ENCODE measurements at regions not wholly inside any gene's neighbourhood (a gene's known extent, or its start where the extent isn't known, plus 50 kb on each side); places are given as distances from the start of the nearest gene placed in this dataset.

- H3K27me3 ChIP-seq, result no peaks in the 10 kb centered on the region
- no peak overlapping the region for H3K4me3 ChIP-seq
- H3K9me3 ChIP-seq, result no peaks in the 10 kb centered on the region
- H3K4me1 ChIP-seq, result no peaks in the 10 kb centered on the region
- no peak for ATAC-seq
- no peak overlapping the region for H3K27ac ChIP-seq
- no peak for TF ChIP-seq POLR2A (IDR thresholded peaks at IDR 0.05)
- TF ChIP-seq POLR2AphosphoS5 (IDR thresholded peaks at IDR 0.05), result no peak
- H3K36me3 ChIP-seq, result no peaks in the 10 kb centered on the region
These were observed 726.0 kb downstream of the C4orf33 start for GRCh38 chr4:129821963-129822362.

- H3K36me3 ChIP-seq, result no peaks in the 10 kb centered on the region
- H3K27ac ChIP-seq, result no peak overlapping the region
- no peaks in the 10 kb centered on the region for H3K4me1 ChIP-seq
- no peak overlapping the region for H3K4me3 ChIP-seq
- 66 to 83% methylated on average over 1 to 2 of the region's 2 CpGs for WGBS, 2 donors (ENCODE audit: low coverage in 1 of 2)
- no peaks in the 10 kb centered on the region for H3K27me3 ChIP-seq
- ATAC-seq, result no peak
- no peaks in the 10 kb centered on the region for H3K9me3 ChIP-seq
- TF ChIP-seq CTCF (IDR thresholded peaks at IDR 0.05) (no peak), EP300 (IDR thresholded peaks at IDR 0.05) (no peak), POLR2A (IDR thresholded peaks at IDR 0.05) (no peak), POLR2AphosphoS5 (IDR thresholded peaks at IDR 0.05) (no peak)
These were observed 726.7 kb downstream of the C4orf33 start for GRCh38 chr4:129822701-129823100.

GRCh38 chr4:129823105-129823504 lies 727.2 kb downstream of the C4orf33 start:
- Histone ChIP-seq H3K9me3 (no peaks in the 10 kb centered on the region), H3K27ac (no peak overlapping the region), H3K4me3 (no peak overlapping the region), H3K27me3 (no peaks in the 10 kb centered on the region), H3K36me3 (no peaks in the 10 kb centered on the region), H3K4me1 (no peaks in the 10 kb centered on the region)
- no peak for ATAC-seq
- TF ChIP-seq CTCF (IDR thresholded peaks at IDR 0.05) (no peak), POLR2AphosphoS5 (IDR thresholded peaks at IDR 0.05) (no peak), EP300 (IDR thresholded peaks at IDR 0.05) (no peak), POLR2A (IDR thresholded peaks at IDR 0.05) (no peak)

- no peak for ATAC-seq
- no peak overlapping the region for H3K4me3 ChIP-seq
- no peaks in the 10 kb centered on the region for H3K27me3 ChIP-seq
- no peaks in the 10 kb centered on the region for H3K36me3 ChIP-seq
- 82 to 90% methylated on average over 2 of the region's 2 CpGs for WGBS, 2 donors (ENCODE audit: low coverage in 1 of 2)
- no peak overlapping the region for H3K27ac ChIP-seq
- H3K9me3 ChIP-seq, result no peaks in the 10 kb centered on the region
- no peak for TF ChIP-seq POLR2A (IDR thresholded peaks at IDR 0.05)
- TF ChIP-seq EP300 (IDR thresholded peaks at IDR 0.05), result no peak
- TF ChIP-seq CTCF (IDR thresholded peaks at IDR 0.05), result no peak
- H3K4me1 ChIP-seq, result no peaks in the 10 kb centered on the region
These were observed 733.4 kb downstream of the C4orf33 start for GRCh38 chr4:129829373-129829772.

GRCh38 chr4:129839687-129840086 lies 743.7 kb downstream of the C4orf33 start:
- 45% methylated on average over 3 of the region's 3 CpGs; no CpG with 5 or more reads in 1 of the 2 donors for WGBS, 2 donors (ENCODE audit: low coverage in 1 of 2)
- no peaks in the 10 kb centered on the region for H3K4me1 ChIP-seq
- no peak for ATAC-seq
- no peaks in the 10 kb centered on the region for H3K9me3 ChIP-seq
- no peaks in the 10 kb centered on the region for H3K27me3 ChIP-seq
- no peak overlapping the region for H3K4me3 ChIP-seq
- TF ChIP-seq CTCF (IDR thresholded peaks at IDR 0.05) (no peak), POLR2AphosphoS5 (IDR thresholded peaks at IDR 0.05) (no peak), POLR2A (IDR thresholded peaks at IDR 0.05) (no peak), EP300 (IDR thresholded peaks at IDR 0.05) (no peak)
- H3K27ac ChIP-seq, result no peak overlapping the region
- H3K36me3 ChIP-seq, result no peaks in the 10 kb centered on the region

- no peaks in the 10 kb centered on the region for H3K4me1 ChIP-seq
- ATAC-seq, result no peak
- 75 to 78% methylated on average over 4 of the region's 4 CpGs for WGBS, 2 donors (ENCODE audit: low coverage in 1 of 2)
- H3K4me3 ChIP-seq, result no peak overlapping the region
- H3K27me3 ChIP-seq, result no peaks in the 10 kb centered on the region
- TF ChIP-seq EP300 (IDR thresholded peaks at IDR 0.05), result no peak
- no peak for TF ChIP-seq POLR2AphosphoS5 (IDR thresholded peaks at IDR 0.05)
- no peak for TF ChIP-seq POLR2A (IDR thresholded peaks at IDR 0.05)
- TF ChIP-seq CTCF (IDR thresholded peaks at IDR 0.05), result no peak
- no peak overlapping the region for H3K27ac ChIP-seq
- no peaks in the 10 kb centered on the region for H3K36me3 ChIP-seq
- H3K9me3 ChIP-seq, result no peaks in the 10 kb centered on the region
These were observed 746.1 kb downstream of the C4orf33 start for GRCh38 chr4:129842096-129842495.

All from gastroesophageal sphincter (tissue), 4 donors.